Stomach (tissue), 8 donors: ENCODE measurements at regions not wholly inside any gene's neighbourhood (a gene's known extent, or its start where the extent isn't known, plus 50 kb on each side); places are given as distances from the start of the nearest gene placed in this dataset.

Experiments
- DNase-seq, 2 donors: peaks; one replicate each; pipeline versions ENCODE4 v3.0.0 to v3.0.0-alpha.2; 2013 to 2019
- H3K27ac ChIP-seq, 5 donors: fragments of 200-600 bp in 4 of 5; sonication (generic) in 4 of 5; one replicate each; pipeline ENCODE4 v1.5.1; 2013 to 2019; ENCODE audit warnings: mild to moderate bottlenecking in 1 of 5, moderate library complexity in 1 of 5
- H3K27me3 ChIP-seq, 3 donors: fragments of 200-600 bp; sonication (generic); one replicate each; pipeline ENCODE4 v1.5.1; 2017 to 2019; ENCODE audit warnings: mixed run types in 1 of 3
- H3K36me3 ChIP-seq, 4 donors: fragments of 200-600 bp; sonication (generic); 1 replicate in 3 of 4; 2 replicates in 1 of 4; pipeline ENCODE4 v1.5.1; 2016 to 2019
- H3K4me1 ChIP-seq, 4 donors: fragments of 200-600 bp; sonication (generic); one replicate each; pipeline ENCODE4 v1.5.1; 2016 to 2019
- H3K4me3 ChIP-seq, 4 donors: fragments of 200-600 bp; sonication (generic) in 3 of 4; one replicate each; pipeline ENCODE4 v1.5.1; 2016 to 2019; ENCODE audit warnings: mild to moderate bottlenecking in 1 of 4
- H3K9me3 ChIP-seq, 4 donors: fragments of 200-600 bp; sonication (generic); one replicate each; pipeline ENCODE4 v1.5.1; 2016 to 2019
- CTCF ChIP-seq, 7 experiments: fragments of 450-650 bp in 4 of 7; fragments of 200-600 bp in 3 of 7; sonication (generic) in 3 of 7; IDR thresholded peaks; one replicate each; pipeline ENCODE4 v1.5.1; 2016 to 2019; ENCODE audit warnings: antibody characterized with exemption in 7 of 7, control low read depth in 2 of 7, mild to moderate bottlenecking in 1 of 7
- EP300 ChIP-seq: sonication (generic); formaldehyde crosslinking; IDR thresholded peaks from one replicate; pipeline ENCODE4 v1.6.1; 2017; ENCODE audit warnings: antibody characterized with exemption
- POLR2A ChIP-seq, 4 donors: fragments of 450-650 bp; IDR thresholded peaks; one replicate each; pipeline ENCODE4 v1.6.1; 2016; ENCODE audit warnings: antibody characterized with exemption in 4 of 4, control low read depth in 2 of 4, mild to moderate bottlenecking in 1 of 4, moderate library complexity in 1 of 4
- POLR2AphosphoS5 ChIP-seq, 3 donors: sonication (generic); formaldehyde crosslinking; IDR thresholded peaks; one replicate each; pipeline ENCODE4 v1.6.1; 2016; ENCODE audit warnings: antibody characterized with exemption in 3 of 3
- WGBS, 5 donors: extraction: QIAGEN DNeasy Blood & Tissue Kit in 3 of 5; methylation state at CpG; one replicate each; pipeline versions ENCODE4 v1.1.5 to v1.1.7; 2013 to 2018; 5-methylcytosine and 5-hydroxymethylcytosine counted together
- intact Hi-C: fragments of 100-400 bp; cut with DNase I; formaldehyde crosslinking; loops from one replicate; pipeline ENCODE4 v1.15.1; 2023; ENCODE audit warnings: low total_unique reads
- donor health status: healthy with polysubstance abuse.
- donor health status: Bipolar disorder and iron deficiency.
- donor health status: healthy.

GRCh38 chr3:65091565-65091964 lies 403.8 kb upstream of the ADAMTS9 start:
- no peaks in the 10 kb centered on the region for H3K4me1 ChIP-seq
- WGBS, 5 donors = 70 to 74% (median 73%) methylated on average over 3 of the region's 3 CpGs
- TF ChIP-seq POLR2AphosphoS5 (IDR thresholded peaks at IDR 0.05) (no peak), CTCF (IDR thresholded peaks at IDR 0.05) (no peak), EP300 (no peak), POLR2A (IDR thresholded peaks at IDR 0.05) (no peak)
- no peak overlapping the region for H3K27ac ChIP-seq
- intact Hi-C loops = no loop called here
- DNase-seq = no peak
- no peaks in the 10 kb centered on the region for H3K27me3 ChIP-seq
- no peaks in the 10 kb centered on the region for H3K36me3 ChIP-seq
- no peaks in the 10 kb centered on the region for H3K9me3 ChIP-seq
- no peak overlapping the region for H3K4me3 ChIP-seq

GRCh38 chr3:65083240-65083639 lies 395.4 kb upstream of the ADAMTS9 start:
- intact Hi-C loops = no loop called here
- no peaks in the 10 kb centered on the region for H3K36me3 ChIP-seq
- H3K27me3 ChIP-seq = no peaks in the 10 kb centered on the region
- H3K4me1 ChIP-seq = no peaks in the 10 kb centered on the region
- TF ChIP-seq POLR2A (IDR thresholded peaks at IDR 0.05) (no peak), EP300 (no peak), CTCF (IDR thresholded peaks at IDR 0.05) (no peak)
- H3K4me3 ChIP-seq = no peak overlapping the region
- H3K9me3 ChIP-seq = no peaks in the 10 kb centered on the region
- no peak overlapping the region for H3K27ac ChIP-seq
- no peak for DNase-seq
- 35 to 51% (median 39%) methylated on average over 4 of the region's 4 CpGs for WGBS, 5 donors

DNA sequence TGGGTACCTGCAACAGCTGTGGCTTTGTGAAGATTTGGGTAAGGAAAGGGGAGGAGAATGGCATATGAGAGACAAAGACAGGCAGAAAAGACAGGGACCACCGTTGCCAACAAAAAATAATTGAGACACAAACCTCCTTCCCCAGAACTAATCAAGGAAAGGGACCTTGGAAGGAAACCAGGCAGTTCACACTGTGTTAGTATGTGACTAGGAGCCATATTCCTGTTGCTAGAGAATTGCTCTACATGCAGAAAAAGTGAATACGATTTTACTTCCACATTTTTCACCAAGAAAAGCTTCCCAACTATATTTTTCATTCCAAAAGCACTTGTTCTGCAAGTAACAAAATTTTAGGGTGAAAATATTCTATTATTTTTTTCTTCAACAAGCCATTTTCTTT lies 393.7 kb upstream of the ADAMTS9 start:
- Histone ChIP-seq H3K4me1 (no peaks in the 10 kb centered on the region), H3K27me3 (no peaks in the 10 kb centered on the region), H3K27ac (no peak overlapping the region), H3K4me3 (no peak overlapping the region), H3K36me3 (no peaks in the 10 kb centered on the region), H3K9me3 (no peaks in the 10 kb centered on the region)
- WGBS, 5 donors = 65 to 75% (median 69%) methylated on average over 2 of the region's 2 CpGs
- no peak for DNase-seq
- intact Hi-C loops = no loop called here
- TF ChIP-seq CTCF (IDR thresholded peaks at IDR 0.05) (no peak), POLR2A (IDR thresholded peaks at IDR 0.05) (no peak), EP300 (no peak)

- WGBS, 5 donors = 57 to 77% (median 68%) methylated on average over 3 of the region's 3 CpGs
- intact Hi-C loops = no loop called here
- no peak for DNase-seq
- H3K9me3 ChIP-seq = no peaks in the 10 kb centered on the region
- TF ChIP-seq POLR2A (IDR thresholded peaks at IDR 0.05) = no peak
- no peak for TF ChIP-seq CTCF (IDR thresholded peaks at IDR 0.05)
- TF ChIP-seq EP300 = no peak
- no peak for TF ChIP-seq POLR2AphosphoS5 (IDR thresholded peaks at IDR 0.05)
- H3K4me1 ChIP-seq = no peaks in the 10 kb centered on the region
- no peak overlapping the region for H3K4me3 ChIP-seq
- no peak overlapping the region for H3K27ac ChIP-seq
- no peaks in the 10 kb centered on the region for H3K36me3 ChIP-seq
- no peaks in the 10 kb centered on the region for H3K27me3 ChIP-seq
These were observed 392.6 kb upstream of the ADAMTS9 start for GRCh38 chr3:65080432-65080831.

DNA sequence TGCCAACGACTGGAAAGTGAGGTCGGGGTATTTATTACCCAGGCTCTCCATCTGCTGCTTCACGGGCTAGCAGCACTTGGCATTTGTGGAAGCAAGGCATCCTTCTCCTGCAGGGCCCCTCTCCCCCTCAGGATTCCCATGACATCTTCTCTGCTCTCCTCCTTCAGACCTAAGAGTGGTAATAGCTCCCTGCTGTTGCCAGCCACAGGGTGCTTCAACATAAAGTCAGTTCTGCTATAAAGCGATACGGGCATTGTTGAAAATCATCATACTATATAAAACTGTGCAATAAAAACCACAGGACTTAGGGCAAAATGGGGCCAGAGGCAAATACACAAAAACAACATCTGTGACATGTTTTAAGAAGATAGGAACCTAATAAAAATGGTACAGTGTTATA lies 391.8 kb upstream of the ADAMTS9 start:
- 76 to 81% (median 80%) methylated on average over 5 of the region's 5 CpGs for WGBS, 5 donors
- Histone ChIP-seq H3K27me3 (no peaks in the 10 kb centered on the region), H3K4me1 (no peaks in the 10 kb centered on the region), H3K27ac (no peak overlapping the region), H3K36me3 (no peaks in the 10 kb centered on the region), H3K4me3 (no peak overlapping the region), H3K9me3 (no peaks in the 10 kb centered on the region)
- intact Hi-C loops = no loop called here
- TF ChIP-seq EP300 (no peak), POLR2AphosphoS5 (IDR thresholded peaks at IDR 0.05) (no peak), POLR2A (IDR thresholded peaks at IDR 0.05) (no peak), CTCF (IDR thresholded peaks at IDR 0.05) (no peak)
- no peak for DNase-seq
